Eye (tissue), 1 donor: ENCODE measurements at regions not wholly inside any gene's neighbourhood (a gene's known extent, or its start where the extent isn't known, plus 50 kb on each side); places are given as distances from the start of the nearest gene placed in this dataset.
A peak's percentile ranks its signal among the peaks of the same experiment; 100 is the strongest.

ENCODE experiments used
- DNase-seq: peaks from one replicate; pipeline ENCODE4 v3.0.0-alpha.2; 2015

DNA sequence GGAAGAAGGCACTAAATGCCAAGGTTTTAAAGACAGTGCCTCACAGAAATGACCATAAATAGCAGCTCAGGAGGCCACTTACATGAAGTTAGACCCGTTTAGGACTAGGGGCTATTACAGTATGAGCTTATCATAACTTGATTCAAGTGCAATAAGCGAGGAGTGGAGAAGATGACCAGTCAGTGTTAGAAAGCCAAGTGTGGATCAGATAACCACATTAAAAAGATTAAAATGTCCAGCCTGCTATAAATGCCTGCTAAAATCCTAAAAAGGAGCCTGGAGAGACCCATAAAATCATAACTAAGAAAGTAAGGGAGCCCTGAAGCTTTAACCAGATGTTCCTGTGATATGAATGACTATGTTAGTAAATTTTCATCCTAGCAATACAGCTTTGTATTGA, 117.5 kb upstream of the ZNF521 start:
- no peak for DNase-seq

DNA sequence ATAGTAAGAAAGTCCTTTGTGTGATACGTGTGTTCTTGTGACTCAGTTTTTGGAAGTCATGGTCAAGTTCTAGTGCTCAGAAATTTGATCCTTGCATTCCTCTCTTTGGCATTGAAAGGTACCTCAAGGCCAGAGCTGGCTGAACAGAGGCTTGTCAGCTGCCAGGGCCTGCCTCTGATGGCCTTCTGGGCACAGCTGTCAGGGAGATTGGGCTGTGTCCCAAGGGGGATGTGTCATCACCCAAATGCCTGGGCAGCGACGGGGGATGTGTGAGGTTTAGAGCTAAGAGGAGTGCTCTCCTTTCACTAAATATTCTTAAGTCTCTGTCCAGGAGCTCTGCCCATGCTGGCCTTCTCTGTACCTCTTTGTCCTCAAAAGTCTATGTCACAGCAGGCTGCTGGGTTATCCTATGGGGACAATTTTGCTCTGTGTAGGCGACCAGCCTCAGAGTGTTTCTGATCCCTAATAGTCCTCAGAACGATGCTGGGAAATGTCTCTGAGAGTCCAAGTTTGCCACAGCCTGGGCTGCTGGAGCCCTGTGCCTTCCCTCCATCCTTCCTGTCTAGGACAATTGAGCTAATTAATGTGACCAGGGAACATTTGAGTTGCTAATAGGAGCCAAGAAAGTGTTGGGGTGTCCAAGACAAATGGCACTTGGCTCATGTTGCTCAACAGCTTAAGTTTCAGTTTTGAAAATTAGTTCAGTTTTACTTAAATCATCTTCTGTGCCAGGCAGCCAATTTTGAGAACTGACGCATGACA, 115.4 kb upstream of the ZNF521 start:
- DNase-seq = peak; percentile 41

DNA sequence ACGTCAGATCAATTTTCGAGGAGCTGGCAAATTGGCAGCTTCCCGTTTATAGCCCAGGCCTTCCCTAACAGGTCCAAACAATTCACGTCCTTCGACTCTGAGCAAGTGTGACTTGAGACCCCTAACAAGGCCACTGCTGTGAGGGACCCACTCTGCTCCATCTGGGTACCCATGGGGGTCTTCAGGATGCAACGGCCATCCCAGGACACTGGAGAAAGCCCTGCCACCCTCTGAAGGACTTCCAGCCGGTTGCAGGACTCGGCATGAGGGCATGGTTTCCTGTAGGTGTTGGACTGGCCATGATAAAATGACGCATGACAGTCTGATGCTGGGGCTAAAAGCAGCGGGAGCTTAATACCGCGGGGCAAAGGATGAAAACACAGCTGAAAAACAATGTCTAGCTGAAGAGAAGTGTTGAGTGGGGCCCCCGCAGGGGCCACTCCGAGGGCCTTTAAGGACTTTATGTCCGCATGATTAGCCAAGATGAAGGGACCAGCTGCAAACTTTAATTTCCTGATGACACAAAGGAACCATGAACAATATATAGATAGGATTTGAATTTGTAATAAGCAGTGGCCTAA, 113.3 kb upstream of the ZNF521 start:
- DNase-seq = peak; percentile 75

DNA sequence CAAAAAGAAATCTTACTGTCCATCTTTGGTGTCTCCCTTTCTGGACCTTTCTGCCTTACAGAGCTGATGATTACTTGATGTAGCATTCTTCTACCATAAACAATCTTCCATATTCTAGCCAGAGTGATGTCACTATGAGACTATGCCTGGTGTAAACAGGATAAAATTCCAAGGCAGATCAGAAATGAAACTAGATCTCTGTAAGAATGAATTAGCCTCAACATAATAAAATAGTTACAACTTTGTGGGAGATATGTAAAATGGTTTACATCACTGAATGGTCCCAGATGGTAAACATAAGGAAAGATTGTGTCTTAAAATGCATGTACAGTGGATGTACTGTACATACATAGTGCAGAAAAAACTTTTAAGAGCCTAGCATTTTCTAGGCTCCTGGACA, 112.3 kb upstream of the ZNF521 start:
- peak; percentile 51 for DNase-seq

DNA sequence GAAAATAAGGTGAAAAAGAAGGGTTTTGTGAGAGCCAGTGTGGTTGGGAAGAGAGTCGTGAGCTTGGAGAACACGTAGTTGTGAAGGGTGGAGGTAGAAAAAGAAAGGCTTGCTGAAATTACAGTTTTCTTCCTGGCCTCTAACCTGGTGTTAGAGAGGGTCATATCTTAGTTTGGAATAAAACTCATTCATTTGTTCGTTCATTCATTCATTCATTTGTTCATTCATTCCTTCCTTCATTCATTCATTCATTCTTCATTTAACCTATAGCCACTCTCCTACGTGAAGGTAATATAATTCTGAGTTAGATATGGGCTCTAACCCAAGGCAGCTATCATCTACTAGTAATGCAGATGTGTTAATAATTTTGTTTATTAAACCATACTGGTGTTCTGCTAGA, 111.8 kb upstream of the ZNF521 start:
- no peak for DNase-seq

DNA sequence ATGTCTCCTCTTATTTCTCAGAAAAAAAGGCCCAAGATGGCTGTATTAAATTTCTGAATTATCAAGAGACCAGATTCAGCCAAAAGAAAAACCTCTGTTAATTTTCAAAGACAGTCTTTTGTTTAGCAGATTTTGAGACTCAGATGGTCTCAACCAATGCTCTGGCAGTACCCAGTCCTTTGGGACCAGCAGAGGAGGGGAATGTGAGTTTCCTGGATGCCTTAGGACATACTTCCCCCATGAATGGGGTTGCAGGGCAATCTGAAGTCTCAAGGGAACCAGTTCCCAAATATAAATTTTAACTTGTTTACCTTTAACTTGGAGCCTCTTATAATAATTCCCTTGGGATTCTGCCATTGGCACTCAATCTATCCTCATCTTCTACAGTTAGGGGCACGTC, 107.8 kb upstream of the ZNF521 start:
- no peak for DNase-seq

DNA sequence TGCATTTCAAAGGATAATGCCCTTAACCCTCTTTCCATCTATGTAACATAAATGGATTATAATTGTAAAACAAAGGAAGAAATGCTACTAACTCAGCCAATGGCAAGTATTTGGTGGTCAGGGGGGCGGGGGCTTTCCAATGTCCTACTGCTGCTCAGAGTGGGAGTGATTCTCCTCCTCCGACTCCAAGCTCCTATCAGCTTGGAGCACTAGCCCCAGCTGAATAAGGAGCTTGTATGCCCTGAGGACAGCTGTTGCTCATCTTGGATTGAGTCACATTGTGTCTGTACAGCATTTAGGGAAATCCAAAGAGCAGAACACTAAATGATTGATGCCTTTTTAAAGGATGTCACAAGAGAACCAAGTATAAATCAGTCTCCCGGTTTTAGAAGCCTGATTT, 105.6 kb upstream of the ZNF521 start:
- no peak for DNase-seq

DNA sequence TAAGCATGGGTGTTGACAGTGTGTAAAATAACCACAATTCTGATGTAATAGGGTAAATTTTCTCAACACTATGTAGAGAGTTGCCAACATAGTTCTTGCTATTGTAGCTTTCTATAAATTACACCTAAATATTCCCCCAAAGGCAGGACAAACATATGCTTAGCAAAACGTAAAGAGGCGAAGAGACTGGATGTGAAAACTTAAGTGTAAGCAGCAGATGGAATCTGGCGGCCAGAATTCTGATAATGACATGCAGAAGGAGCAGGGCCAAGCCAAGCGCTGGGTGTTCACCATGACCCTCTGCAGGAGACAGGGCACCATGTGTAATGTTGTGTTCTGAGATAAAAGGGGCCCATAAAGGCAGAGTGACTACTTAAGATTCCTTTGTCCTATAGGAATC, 105.2 kb upstream of the ZNF521 start:
- peak; percentile 35 for DNase-seq

DNA sequence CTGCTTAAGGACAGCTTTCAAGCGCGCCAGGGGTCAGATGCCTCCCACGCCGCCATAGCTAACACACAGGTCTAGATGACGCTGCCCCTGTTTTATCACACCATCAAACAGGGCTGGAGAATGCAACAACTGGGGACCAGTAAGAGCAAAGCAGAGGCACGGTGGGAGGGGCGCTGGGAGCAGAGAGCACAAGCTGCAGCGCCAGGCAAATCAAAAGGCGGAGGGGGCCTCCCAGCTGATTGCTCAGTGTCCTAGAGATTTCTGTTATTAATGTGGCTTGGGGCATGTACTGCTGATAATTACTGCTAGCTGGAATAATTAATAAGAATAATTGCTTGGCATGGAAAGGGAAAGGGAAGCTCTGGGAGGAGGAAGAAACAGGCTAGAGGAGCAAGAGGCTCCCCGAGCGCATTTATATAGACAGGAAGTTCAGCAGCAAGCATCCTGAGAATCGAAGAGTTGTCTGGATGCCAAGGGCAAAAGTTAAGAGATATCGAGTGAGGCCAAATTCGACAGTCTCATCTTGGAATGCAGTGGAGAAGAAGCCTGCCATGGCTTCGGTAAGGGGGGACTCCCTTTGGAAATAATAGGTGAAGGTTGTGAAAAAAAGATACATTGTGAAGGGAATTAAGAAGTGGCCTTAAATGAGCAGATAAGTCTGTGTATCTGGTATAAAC, 104.5 kb upstream of the ZNF521 start:
- no peak for DNase-seq

DNA sequence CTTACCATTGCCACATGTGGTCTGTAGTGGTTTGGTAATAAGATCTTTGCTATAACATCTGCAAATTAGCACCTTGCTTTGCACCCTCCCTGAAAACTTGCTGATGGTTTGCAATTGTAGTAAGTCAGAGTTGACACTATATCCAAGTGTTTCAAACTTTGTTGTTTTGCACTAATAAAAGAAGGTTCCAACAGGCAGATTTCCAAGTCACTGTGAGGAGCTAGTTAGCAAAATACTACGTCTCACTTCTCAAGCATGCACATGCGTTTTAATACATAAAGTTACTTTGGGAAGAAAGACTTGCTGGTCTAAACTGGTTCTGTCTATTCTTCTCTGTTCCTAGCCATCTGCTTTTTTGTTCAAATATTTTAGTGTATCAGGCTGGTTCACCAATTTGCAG, 103.7 kb upstream of the ZNF521 start:
- no peak for DNase-seq

DNA sequence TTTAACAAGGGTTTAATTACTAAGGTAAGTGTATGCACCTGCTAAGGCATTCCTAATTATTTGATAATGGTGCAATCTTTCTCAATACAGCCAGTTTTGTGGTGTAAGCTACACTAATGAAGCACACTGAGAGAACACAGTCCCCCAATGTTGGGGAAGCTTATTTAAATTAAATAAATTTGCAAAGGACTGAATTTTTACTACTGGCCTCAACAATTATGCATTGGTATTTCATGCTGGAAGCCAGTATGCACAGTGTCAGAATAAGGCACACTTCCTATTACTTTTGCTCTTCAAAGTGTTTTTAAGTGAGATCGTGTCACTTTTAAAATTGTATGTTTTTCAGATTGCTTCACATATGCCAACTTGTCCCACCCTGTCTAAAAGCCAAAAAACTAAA, 103.2 kb upstream of the ZNF521 start:
- no peak for DNase-seq

DNA sequence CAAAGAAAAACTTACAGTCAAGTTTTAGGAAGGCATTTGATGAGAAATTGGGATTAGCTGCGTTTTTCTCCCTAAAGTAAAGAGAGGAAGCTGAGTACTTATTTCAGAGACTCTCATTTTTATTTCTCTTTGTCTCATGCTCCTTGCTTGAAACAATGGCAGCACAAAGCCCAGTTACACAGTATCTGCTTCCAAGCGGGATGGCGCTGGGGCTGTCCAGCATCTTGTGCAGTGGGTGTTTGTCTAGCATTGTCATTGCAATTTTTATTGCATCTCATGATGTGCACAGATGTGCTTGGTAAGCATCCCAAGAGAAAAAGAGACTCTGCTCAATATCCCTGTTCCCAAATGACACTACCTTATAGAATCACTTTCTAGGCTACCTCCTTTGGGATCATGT, 102.8 kb upstream of the ZNF521 start:
- peak; percentile 42 for DNase-seq

DNA sequence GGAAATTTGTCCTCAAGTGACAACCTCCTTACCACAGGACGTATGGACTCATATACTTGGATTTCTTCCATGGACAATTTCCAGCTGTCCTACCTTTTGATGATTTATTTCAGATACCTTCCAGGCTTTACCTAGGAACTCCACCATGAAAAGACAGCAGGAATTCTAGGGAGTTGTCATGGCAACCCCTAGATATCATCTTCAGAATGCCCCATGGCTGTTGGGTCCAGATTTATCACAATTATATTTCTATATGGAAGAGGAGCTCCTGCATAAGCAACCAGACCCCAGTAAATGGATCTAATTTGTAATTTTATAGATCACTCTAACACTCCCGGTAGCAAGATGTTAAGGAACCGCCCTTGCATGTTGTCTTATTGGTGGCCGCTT, 102.3 kb upstream of the ZNF521 start:
- no peak for DNase-seq

DNA sequence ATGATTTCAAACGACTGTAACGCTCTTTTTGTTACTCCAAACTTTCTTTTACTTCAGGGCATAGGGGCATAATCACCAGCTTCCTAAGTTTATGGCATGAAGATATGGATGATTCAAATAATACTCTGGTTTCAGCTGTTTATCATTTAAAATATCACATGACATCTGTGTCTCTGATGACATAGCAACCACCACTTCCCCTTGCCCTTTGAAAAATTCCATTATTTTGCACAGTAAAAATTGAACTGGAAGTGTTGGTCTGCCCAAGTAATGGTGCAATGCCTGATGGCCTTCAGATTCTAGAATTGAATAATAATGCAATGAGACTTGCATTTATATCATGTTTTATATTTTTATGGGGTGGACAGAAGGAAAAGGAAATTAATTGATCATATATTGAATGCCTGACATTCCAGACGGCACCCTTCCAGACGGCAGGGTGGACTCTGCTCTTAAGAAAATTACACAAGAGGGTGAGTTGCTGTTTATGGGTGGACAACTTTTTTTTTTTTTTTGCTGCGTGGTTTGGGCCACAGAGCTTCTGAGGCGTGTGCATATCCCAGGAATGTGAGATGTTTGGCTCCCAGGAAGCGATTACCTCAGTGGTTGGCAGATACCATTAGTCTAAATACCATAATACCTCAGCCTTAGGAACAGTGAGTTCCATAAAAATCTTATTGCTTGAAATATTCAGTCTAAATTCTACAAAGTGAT, 101.7 kb upstream of the ZNF521 start:
- no peak for DNase-seq

DNA sequence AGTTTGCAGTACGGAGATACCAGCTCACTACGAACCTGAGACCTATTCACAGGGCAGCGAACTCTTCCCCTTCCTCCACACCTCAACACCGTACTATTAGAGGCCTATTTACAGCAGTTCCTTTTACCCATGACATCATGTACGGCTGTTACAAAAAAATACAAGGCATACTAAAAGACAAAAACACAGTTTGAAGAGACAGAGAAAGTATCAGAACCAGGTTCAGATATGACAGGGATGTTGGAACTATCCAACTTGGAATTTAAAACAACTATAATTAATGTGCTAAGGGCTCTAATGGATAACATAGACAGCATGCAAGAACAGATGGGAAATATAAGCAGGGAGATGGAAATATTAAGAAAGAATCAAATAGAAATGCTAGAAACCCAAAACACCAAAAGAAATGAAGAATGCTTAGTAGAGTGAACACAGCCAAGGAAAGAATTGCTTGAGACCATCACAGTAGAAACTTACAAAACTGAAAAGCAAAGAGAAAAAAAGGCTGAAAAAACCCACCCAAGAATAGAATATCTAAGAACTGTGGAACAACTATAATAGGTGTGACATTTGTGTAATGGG, 99.2 kb upstream of the ZNF521 start:
- DNase-seq = no peak

DNA sequence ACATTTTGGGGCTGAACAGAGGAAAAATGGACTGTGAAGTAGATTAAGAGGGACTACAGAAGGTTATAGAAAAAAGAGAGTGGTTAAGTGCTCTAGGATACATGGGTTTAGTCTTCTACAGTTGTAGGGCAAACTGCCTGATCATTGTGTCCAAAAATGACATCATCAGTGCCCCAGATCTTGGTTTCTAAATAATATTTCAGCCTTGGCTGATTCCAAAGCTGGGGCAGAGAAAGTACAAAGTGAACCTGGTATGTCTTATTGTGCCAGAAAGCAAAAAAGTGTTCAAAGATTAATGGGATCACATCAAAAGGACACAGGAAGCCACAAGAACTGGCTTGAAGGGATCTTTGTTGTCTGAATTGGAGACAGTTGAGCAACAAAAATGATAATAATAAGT, 97.1 kb upstream of the ZNF521 start:
- DNase-seq = no peak

DNA sequence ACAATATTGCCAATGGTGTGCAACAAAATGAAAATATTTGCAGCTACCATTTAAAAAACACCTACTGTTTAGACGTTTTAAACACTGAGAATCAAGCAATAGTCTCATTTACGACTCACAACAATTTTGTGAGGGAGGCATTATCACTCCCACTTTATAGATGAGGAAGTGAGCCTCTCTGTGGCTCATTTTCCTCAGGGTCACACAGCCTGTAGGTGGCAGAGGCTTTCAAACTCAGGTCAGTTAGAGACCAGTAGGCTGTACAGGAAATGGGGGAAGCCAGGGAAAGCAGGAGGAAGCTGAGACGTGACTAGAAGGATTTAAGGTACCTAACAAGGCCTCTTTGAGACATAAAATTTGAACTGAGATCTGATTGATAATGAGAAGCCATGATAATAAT, 95.0 kb upstream of the ZNF521 start:
- no peak for DNase-seq

DNA sequence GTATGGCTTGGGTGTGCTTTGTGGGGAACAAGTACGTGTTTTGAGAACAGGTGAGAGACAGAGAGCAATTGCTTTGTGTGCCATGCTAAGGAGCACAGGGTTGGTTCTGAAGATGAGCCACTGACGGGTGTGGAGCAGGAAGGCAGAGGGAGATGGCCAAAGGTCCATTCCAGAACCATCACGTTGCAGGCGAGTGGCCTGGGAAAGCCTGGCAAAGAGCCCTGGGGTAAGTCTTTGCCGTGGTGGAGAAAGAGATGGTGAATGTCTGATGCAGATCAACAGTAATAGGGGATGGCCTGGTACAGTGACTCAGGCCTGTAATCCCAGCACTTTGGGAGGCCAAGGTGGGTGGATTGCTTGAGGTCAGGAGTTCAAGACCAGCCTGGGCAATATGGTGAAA, 93.5 kb upstream of the ZNF521 start:
- no peak for DNase-seq

DNA sequence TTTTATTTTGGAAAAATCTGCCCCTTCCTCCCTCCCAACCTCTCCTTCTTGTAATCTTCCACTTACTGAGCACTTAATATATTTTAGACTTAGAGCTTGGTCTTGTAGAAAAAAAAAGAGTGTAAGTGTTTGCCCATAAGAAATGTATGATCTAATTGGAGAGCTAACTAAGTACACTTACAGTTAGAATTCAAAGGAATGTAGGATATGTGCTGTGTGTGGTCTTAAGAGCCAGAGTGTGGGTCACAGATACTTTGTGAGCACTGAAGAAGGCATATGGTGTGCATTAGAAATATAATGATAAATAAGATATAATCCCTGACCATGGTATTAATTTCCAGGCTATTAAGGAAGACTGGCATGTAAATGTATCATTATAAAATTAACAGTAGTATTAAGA, 91.8 kb upstream of the ZNF521 start:
- no peak for DNase-seq

DNA sequence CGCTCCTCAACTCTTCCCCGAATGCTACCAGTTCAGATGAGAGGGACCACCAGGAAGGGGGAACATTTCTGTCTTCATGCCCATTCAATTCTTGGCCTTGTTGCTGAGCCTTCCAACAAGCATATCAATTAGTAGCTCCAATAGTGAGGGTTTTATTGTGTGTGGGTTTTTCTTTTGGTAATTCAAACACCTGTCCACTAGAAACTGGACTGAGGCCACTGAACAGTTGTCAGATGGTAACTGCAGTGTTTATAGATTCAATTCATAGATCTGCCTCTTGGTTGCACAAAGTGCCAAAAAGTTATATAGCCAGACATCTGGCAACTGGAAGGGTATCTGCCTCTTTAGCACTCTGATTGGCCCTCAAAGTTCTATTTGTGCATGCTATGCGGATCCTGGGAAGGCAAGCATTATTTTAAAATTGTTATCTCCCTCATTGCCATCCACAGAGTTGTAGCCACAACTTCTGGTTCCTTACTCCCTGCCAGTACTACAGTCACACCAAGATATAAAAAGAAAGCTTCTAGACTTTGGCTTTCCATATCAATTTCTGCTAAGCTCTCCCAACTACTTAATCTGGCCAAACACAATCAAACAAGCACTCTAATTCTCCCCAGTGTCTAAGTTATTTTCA, 83.3 kb upstream of the ZNF521 start:
- no peak for DNase-seq

DNA sequence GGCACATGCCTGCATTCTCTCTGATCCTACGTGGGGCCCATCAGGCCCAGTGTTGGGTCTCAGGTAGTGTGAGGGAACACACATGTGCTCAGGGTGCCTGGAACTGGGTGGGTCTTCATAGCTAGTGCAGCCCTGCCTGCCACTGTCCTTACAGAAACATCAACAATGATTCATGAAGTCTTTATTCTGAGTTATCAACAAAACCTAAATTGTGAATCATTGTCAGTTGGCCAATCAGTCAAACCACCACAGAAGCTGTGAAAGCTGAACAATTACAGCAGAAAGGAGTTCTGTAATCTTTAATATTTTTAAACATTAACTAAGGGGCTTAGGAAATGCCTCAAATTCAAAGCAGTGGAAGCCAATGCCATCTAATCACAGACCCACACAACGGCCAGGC, 82.8 kb upstream of the ZNF521 start:
- DNase-seq = no peak

DNA sequence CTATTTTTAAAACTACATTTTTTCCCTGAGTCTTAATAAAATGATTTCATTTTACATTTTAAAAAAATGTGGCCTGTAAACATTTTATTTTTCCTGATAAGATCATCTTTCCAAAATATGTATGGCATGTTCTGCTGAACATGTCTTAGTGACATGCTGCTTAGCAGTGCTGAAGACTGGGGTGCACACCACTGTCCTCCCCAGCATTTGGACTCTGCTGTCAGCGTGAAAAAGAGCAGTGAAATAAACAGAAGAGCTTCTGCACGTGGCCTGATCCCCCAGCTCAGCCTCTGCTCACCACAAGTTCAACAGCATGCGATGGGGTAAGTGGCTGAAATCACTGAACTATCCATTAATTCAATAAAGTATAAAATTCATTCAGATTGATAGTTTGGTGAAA, 81.6 kb upstream of the ZNF521 start:
- no peak for DNase-seq

DNA sequence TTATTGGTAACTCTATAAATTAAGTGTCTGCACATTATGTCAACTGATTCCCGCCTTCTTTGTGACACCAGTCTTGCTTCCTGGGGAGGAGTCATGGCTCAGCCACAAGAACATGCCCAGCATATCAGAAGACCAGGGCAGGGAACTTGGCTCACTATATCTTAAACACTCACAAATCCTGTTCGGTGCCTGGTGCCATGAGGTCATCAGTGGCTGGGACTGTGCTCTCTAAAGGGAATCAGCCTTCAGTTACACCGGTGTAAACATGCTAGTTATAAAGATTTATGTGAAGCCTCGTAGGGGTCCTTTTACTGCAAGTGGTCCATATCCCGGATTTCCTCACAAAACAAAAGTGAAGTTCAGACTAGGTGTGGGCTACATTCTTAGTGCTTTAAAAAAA, 73.1 kb upstream of the ZNF521 start:
- no peak for DNase-seq
